Spleen (tissue), 11 donors: ENCODE measurements at regions not wholly inside any gene's neighbourhood (a gene's known extent, or its start where the extent isn't known, plus 50 kb on each side); places are given as distances from the start of the nearest gene placed in this dataset.

Experiments used
- DNase-seq: peaks from one replicate; pipeline ENCODE4 v3.0.0-alpha.2; 2020
- H3K27ac ChIP-seq, 8 donors: fragments of 200-600 bp; sonication (generic) in 7 of 8; 1 replicate in 4 of 8; 2 replicates in 4 of 8; pipeline versions ENCODE4 v1.5.0 to v1.8.0; 2016 to 2021; ENCODE audit warnings: inconsistent platforms in 4 of 8, mild to moderate bottlenecking in 4 of 8, moderate library complexity in 1 of 8
- H3K27me3 ChIP-seq, 7 donors: fragments of 200-600 bp; sonication (generic) in 6 of 7; replicated peaks in 1 of 7; 1 replicate in 4 of 7; 2 replicates in 3 of 7; pipeline versions ENCODE4 v1.5.0 to v1.8.0; 2016 to 2021; ENCODE audit warnings: inconsistent platforms in 3 of 7, mild to moderate bottlenecking in 1 of 7
- H3K36me3 ChIP-seq, 6 donors: fragments of 200-600 bp; sonication (generic) in 5 of 6; 1 replicate in 4 of 6; 2 replicates in 2 of 6; pipeline versions ENCODE4 v1.5.0 to v1.8.0; 2016 to 2021; ENCODE audit warnings: inconsistent platforms in 2 of 6
- H3K4me1 ChIP-seq, 6 donors: fragments of 200-600 bp; sonication (generic) in 5 of 6; 1 replicate in 3 of 6; 2 replicates in 3 of 6; pipeline versions ENCODE4 v1.5.0 to v1.8.0; 2016 to 2021; ENCODE audit warnings: inconsistent platforms in 3 of 6
- H3K4me3 ChIP-seq, 8 donors: fragments of 200-600 bp; sonication (generic) in 7 of 8; 1 replicate in 4 of 8; 2 replicates in 4 of 8; pipeline versions ENCODE4 v1.5.0 to v1.8.0; 2016 to 2021; ENCODE audit warnings: inconsistent platforms in 4 of 8, mild to moderate bottlenecking in 4 of 8, moderate library complexity in 2 of 8
- H3K9me3 ChIP-seq, 8 donors: fragments of 200-600 bp; sonication (generic) in 7 of 8; 1 replicate in 4 of 8; 2 replicates in 4 of 8; pipeline versions ENCODE4 v1.5.0 to v1.8.0; 2016 to 2021; ENCODE audit warnings: inconsistent platforms in 4 of 8
- POLR2A ChIP-seq, 3 donors: fragments of 450-650 bp; IDR thresholded peaks; one replicate each; pipeline ENCODE4 v1.5.1; 2017; ENCODE audit warnings: antibody characterized with exemption in 3 of 3, mild to moderate bottlenecking in 1 of 3
- POLR2AphosphoS5 ChIP-seq, 3 donors: sonication (generic); formaldehyde crosslinking; IDR thresholded peaks; one replicate each; pipeline ENCODE4 v1.5.1; 2017; ENCODE audit warnings: antibody characterized with exemption in 3 of 3
- WGBS, 5 donors: extraction: QIAGEN DNeasy Blood & Tissue Kit in 3 of 5; methylation state at CpG; one replicate each; pipeline versions ENCODE4 v1.1.5 to v1.1.7; 2013 to 2018; 5-methylcytosine and 5-hydroxymethylcytosine counted together
- intact Hi-C: fragments of 100-400 bp; cut with DNase I; formaldehyde crosslinking; loops from one replicate; pipeline ENCODE4 v1.15.0; 2023; ENCODE audit warnings: low total_unique reads
- TF ChIP-seq, protein P1 (sequence below), 11 experiments: fragments of 200-600 bp in 7 of 11; fragments of 450-650 bp in 4 of 11; sonication (generic) in 4 of 11; IDR thresholded peaks in 8 of 11; conservative IDR thresholded peaks in 3 of 11; 1 replicate in 7 of 11; 2 replicates in 4 of 11; pipeline versions ENCODE4 v1.4.0 to v1.8.0; 2016 to 2021; ENCODE audit warnings: antibody characterized with exemption in 11 of 11, inconsistent platforms in 4 of 11, mild to moderate bottlenecking in 1 of 11
- donor health status: healthy with polysubstance abuse.
- donor health status: DM: no; HTN: no; CAD: no; lungs with moderate emphysema.
- donor health status: DM: no; HTN: no; CAD: no.
- donor health status: Bipolar disorder and iron deficiency.
- donor health status: healthy.
- donor health status: DM: no; HTN: no; CAD: no.
- donor health status: DM: yes; HTN: yes; CAD: no.

DNA sequence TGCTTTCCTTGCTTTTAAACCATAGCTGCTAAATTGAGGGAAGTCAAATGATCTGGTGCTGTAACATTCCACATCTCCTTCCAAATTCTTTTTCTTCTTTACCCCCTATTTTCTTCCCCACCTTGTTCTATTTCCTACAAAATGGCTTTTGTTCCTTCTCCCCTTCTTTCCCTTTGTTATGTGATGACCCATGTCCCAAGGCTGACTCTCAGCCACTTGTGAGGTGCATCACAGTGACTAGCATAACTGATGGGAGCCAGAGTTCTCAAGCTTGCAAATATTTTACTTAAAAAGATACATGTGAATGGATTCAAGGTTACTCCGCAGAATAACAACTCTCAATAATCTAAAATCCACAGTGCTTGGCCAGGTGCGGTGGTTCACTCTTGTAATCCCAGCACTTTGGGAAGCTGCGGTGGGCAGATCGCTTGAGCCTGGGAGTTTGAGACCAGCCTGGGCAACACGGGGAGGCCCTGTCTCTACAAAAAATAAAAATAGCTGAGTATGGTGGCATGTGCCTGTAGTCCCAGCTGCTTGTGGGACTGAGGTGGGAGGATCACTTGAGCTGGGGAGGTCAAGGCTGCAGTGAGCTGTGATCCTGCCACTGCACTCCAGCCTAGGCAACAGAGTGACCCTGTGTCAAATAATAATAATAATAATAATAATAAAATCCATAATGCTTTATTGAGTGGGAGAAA, 100.1 kb upstream of the CERS6 start:
- 91 to 95% (median 94%) methylated on average over 5 of the region's 5 CpGs for WGBS, 5 donors
- Histone ChIP-seq H3K9me3 (peaks cover 0 to 9% (median 0%) of the 10 kb centered on the region in 8 donors), H3K27me3 (no peaks in the 10 kb centered on the region), H3K4me3 (no peak overlapping the region), H3K36me3 (no peaks in the 10 kb centered on the region), H3K27ac (no peak overlapping the region), H3K4me1 (no peaks in the 10 kb centered on the region)
- no peak for DNase-seq
- TF ChIP-seq POLR2A (IDR thresholded peaks at IDR 0.05) (no peak), POLR2AphosphoS5 (IDR thresholded peaks at IDR 0.05) (no peak)
- TF ChIP-seq, protein P1, sequence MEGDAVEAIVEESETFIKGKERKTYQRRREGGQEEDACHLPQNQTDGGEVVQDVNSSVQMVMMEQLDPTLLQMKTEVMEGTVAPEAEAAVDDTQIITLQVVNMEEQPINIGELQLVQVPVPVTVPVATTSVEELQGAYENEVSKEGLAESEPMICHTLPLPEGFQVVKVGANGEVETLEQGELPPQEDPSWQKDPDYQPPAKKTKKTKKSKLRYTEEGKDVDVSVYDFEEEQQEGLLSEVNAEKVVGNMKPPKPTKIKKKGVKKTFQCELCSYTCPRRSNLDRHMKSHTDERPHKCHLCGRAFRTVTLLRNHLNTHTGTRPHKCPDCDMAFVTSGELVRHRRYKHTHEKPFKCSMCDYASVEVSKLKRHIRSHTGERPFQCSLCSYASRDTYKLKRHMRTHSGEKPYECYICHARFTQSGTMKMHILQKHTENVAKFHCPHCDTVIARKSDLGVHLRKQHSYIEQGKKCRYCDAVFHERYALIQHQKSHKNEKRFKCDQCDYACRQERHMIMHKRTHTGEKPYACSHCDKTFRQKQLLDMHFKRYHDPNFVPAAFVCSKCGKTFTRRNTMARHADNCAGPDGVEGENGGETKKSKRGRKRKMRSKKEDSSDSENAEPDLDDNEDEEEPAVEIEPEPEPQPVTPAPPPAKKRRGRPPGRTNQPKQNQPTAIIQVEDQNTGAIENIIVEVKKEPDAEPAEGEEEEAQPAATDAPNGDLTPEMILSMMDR (IDR thresholded peaks at IDR 0.05 in 8 of 11, conservative IDR thresholded peaks at IDR 0.05 in 3 of 11) = no peak
- intact Hi-C loops = no loop called here

DNA sequence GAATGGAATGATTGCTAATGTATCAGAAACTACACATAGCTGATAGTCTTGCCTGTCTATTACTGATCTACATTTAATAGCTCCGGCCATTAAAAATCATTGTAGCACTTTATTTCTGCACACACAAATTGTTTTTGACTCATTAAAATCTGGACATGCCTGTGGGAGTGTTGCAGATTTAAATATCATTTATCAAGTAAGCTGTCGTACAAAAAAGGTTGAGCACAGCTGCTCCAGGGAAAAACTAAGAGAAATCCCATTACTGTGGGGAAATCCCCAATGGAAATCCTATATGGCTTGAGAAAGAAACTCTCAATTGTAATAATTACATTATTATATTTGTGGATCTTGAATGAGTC, 99.6 kb upstream of the CERS6 start:
- Histone ChIP-seq H3K9me3 (peaks cover 0 to 9% (median 0%) of the 10 kb centered on the region in 8 donors), H3K4me3 (no peak overlapping the region), H3K27ac (no peak overlapping the region), H3K27me3 (no peaks in the 10 kb centered on the region), H3K36me3 (no peaks in the 10 kb centered on the region), H3K4me1 (no peaks in the 10 kb centered on the region)
- 87 to 96% (median 90%) methylated on average over 2 of the region's 2 CpGs for WGBS, 5 donors
- no peak for DNase-seq
- TF ChIP-seq, protein P1 (IDR thresholded peaks at IDR 0.05 in 8 of 11, conservative IDR thresholded peaks at IDR 0.05 in 3 of 11) = no peak
- TF ChIP-seq POLR2AphosphoS5 (IDR thresholded peaks at IDR 0.05) = no peak
- TF ChIP-seq POLR2A (IDR thresholded peaks at IDR 0.05) = no peak
- intact Hi-C loops = no loop called here

DNA sequence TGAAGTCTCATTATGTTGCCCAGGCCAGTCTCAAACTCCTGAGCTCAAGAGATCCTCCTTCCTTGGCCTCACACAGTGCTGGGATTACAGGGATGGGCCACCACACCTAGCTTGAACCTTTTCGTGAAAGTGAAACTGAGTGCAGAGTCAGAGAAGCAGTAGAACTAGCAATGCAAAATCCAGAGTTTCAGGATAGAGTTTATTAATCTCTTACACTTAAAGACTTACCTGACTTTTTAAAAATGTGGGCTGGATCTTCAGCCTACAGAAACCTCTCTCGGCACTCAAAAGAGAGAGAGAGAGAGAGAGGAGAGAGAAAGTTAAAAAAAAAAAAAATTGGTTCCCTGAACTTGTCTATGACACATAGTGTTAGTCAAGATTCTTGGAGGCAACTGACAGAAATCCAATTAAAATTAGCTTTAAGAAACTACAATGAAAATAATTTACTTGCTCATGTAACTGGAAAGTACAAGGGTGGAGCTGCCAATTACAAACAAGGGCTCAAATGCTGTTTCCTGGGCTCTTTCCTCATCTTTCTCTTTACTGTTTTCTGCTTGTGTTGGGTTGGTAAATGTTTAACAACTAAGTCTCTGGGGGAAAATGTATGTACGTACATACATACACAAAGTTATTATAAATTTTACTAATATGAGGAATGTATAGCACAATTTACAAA, 98.1 kb upstream of the CERS6 start:
- intact Hi-C loops = no loop called here
- TF ChIP-seq POLR2A (IDR thresholded peaks at IDR 0.05) (no peak), POLR2AphosphoS5 (IDR thresholded peaks at IDR 0.05) (no peak)
- TF ChIP-seq, protein P1 (IDR thresholded peaks at IDR 0.05 in 8 of 11, conservative IDR thresholded peaks at IDR 0.05 in 3 of 11) = no peak
- DNase-seq = no peak
- H3K27me3 ChIP-seq = no peaks in the 10 kb centered on the region
- no peak overlapping the region for H3K4me3 ChIP-seq
- H3K36me3 ChIP-seq = no peaks in the 10 kb centered on the region
- H3K9me3 ChIP-seq = peaks cover 0 to 6% (median 0%) of the 10 kb centered on the region in 8 donors
- WGBS, 5 donors = 76 to 88% (median 86%) methylated on average over 3 of the region's 3 CpGs
- H3K27ac ChIP-seq = no peak overlapping the region
- H3K4me1 ChIP-seq = no peaks in the 10 kb centered on the region

DNA sequence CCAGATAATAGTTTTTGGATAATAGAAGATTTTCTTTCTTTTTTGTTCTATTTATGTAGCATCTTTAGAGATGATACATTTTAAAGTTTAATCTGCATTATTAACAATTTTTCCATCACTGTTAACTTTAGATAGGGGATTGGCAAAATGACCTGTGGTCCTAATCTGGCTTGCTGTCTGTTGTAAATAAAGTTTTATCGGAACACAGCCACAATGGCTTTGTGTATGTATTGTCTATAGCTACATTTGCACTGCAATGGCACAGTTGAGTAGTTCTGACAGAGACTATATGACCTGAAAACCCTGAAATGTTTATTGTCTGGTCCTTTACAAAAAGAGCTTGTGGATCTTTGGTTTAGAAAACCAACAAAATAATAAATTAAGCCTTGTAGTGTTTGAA, 97.0 kb upstream of the CERS6 start:
- no peaks in the 10 kb centered on the region for H3K27me3 ChIP-seq
- no peak for DNase-seq
- H3K27ac ChIP-seq = no peak overlapping the region
- H3K4me3 ChIP-seq = no peak overlapping the region
- no peaks in the 10 kb centered on the region for H3K36me3 ChIP-seq
- intact Hi-C loops = no loop called here
- no peaks in the 10 kb centered on the region for H3K9me3 ChIP-seq
- no peaks in the 10 kb centered on the region for H3K4me1 ChIP-seq
- TF ChIP-seq POLR2AphosphoS5 (IDR thresholded peaks at IDR 0.05) (no peak), POLR2A (IDR thresholded peaks at IDR 0.05) (no peak)
- TF ChIP-seq, protein P1 (IDR thresholded peaks at IDR 0.05 in 8 of 11, conservative IDR thresholded peaks at IDR 0.05 in 3 of 11) = no peak
- 90 to 98% (median 97%) methylated on average over 1 of the region's 1 CpG for WGBS, 5 donors
